ENCODE measurements at regions not wholly inside any gene's neighbourhood (a gene's known extent, or its start where the extent isn't known, plus 50 kb on each side); places are given as distances from the start of the nearest gene placed in this dataset.

DNA sequence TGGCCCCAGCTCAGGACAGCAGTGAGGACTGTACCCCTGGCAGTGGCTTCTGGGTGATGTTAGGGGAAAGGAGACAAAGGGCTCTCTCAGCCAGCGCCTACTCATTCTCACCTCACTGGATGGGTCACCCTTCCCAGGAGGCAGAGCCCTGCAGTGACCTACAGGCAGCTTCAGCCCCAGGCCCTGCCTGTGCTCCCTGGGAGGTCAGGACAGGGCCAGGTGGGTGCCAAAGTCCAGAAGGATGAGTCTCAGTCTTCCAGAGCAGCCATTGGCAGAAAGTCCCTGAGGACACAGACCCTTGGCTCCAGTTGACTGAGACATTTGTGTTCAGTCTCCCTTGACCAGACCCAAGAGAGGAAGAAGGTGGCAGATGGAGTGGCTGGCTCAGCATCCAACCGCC, 75.1 kb downstream of the TEX51 start:
- TF ChIP-seq ZC3H10 (CRISPR knock-in tag; IDR thresholded peaks at IDR 0.05) = no peak
- TF ChIP-seq, protein P1, sequence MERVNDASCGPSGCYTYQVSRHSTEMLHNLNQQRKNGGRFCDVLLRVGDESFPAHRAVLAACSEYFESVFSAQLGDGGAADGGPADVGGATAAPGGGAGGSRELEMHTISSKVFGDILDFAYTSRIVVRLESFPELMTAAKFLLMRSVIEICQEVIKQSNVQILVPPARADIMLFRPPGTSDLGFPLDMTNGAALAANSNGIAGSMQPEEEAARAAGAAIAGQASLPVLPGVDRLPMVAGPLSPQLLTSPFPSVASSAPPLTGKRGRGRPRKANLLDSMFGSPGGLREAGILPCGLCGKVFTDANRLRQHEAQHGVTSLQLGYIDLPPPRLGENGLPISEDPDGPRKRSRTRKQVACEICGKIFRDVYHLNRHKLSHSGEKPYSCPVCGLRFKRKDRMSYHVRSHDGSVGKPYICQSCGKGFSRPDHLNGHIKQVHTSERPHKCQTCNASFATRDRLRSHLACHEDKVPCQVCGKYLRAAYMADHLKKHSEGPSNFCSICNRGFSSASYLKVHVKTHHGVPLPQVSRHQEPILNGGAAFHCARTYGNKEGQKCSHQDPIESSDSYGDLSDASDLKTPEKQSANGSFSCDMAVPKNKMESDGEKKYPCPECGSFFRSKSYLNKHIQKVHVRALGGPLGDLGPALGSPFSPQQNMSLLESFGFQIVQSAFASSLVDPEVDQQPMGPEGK (CRISPR knock-in tag; IDR thresholded peaks at IDR 0.05; ENCODE audit: borderline replicate concordance) = no peak
- TF ChIP-seq ZFP30 (CRISPR knock-in tag; IDR thresholded peaks at IDR 0.05) = no peak
- TF ChIP-seq, protein P2, sequence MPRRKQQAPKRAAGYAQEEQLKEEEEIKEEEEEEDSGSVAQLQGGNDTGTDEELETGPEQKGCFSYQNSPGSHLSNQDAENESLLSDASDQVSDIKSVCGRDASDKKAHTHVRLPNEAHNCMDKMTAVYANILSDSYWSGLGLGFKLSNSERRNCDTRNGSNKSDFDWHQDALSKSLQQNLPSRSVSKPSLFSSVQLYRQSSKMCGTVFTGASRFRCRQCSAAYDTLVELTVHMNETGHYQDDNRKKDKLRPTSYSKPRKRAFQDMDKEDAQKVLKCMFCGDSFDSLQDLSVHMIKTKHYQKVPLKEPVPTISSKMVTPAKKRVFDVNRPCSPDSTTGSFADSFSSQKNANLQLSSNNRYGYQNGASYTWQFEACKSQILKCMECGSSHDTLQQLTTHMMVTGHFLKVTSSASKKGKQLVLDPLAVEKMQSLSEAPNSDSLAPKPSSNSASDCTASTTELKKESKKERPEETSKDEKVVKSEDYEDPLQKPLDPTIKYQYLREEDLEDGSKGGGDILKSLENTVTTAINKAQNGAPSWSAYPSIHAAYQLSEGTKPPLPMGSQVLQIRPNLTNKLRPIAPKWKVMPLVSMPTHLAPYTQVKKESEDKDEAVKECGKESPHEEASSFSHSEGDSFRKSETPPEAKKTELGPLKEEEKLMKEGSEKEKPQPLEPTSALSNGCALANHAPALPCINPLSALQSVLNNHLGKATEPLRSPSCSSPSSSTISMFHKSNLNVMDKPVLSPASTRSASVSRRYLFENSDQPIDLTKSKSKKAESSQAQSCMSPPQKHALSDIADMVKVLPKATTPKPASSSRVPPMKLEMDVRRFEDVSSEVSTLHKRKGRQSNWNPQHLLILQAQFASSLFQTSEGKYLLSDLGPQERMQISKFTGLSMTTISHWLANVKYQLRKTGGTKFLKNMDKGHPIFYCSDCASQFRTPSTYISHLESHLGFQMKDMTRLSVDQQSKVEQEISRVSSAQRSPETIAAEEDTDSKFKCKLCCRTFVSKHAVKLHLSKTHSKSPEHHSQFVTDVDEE (CRISPR knock-in tag; IDR thresholded peaks at IDR 0.05) = no peak
- TF ChIP-seq, protein P3, sequence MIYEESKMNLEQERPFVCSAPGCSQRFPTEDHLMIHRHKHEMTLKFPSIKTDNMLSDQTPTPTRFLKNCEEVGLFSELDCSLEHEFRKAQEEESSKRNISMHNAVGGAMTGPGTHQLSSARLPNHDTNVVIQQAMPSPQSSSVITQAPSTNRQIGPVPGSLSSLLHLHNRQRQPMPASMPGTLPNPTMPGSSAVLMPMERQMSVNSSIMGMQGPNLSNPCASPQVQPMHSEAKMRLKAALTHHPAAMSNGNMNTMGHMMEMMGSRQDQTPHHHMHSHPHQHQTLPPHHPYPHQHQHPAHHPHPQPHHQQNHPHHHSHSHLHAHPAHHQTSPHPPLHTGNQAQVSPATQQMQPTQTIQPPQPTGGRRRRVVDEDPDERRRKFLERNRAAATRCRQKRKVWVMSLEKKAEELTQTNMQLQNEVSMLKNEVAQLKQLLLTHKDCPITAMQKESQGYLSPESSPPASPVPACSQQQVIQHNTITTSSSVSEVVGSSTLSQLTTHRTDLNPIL (CRISPR knock-in tag; IDR thresholded peaks at IDR 0.05; ENCODE audit: low read depth) = no peak
- TF ChIP-seq, protein P4, sequence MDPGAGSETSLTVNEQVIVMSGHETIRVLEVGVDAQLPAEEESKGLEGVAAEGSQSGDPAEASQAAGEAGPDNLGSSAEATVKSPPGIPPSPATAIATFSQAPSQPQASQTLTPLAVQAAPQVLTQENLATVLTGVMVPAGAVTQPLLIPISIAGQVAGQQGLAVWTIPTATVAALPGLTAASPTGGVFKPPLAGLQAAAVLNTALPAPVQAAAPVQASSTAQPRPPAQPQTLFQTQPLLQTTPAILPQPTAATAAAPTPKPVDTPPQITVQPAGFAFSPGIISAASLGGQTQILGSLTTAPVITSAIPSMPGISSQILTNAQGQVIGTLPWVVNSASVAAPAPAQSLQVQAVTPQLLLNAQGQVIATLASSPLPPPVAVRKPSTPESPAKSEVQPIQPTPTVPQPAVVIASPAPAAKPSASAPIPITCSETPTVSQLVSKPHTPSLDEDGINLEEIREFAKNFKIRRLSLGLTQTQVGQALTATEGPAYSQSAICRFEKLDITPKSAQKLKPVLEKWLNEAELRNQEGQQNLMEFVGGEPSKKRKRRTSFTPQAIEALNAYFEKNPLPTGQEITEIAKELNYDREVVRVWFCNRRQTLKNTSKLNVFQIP (CRISPR knock-in tag; IDR thresholded peaks at IDR 0.05; ENCODE audit: borderline replicate concordance, low read depth) = no peak
- no peak for TF ChIP-seq TOX (CRISPR knock-in tag; IDR thresholded peaks at IDR 0.05; ENCODE audit: borderline replicate concordance)
- TF ChIP-seq BACH2 (CRISPR knock-in tag; IDR thresholded peaks at IDR 0.05; ENCODE audit: borderline replicate concordance) = no peak
- no peak for TF ChIP-seq RARB (CRISPR knock-in tag; IDR thresholded peaks at IDR 0.05)
- TF ChIP-seq ZFP3 (CRISPR knock-in tag; IDR thresholded peaks at IDR 0.05) = no peak
- TF ChIP-seq TCF4 (CRISPR knock-in tag; IDR thresholded peaks at IDR 0.05; ENCODE audit: borderline replicate concordance) = no peak
- TF ChIP-seq ARNTL (CRISPR knock-in tag; IDR thresholded peaks at IDR 0.05; ENCODE audit: borderline replicate concordance, low read depth) = no peak
- no peak for TF ChIP-seq ISL1 (CRISPR knock-in tag; IDR thresholded peaks at IDR 0.05)
- TF ChIP-seq ZNF70 (CRISPR knock-in tag; IDR thresholded peaks at IDR 0.05) = no peak

Data from SK-N-SH treated with all-trans-retinoic acid at 6 μM for 48 hours (cell line).